Ascending aorta (tissue), 2 donors: ENCODE measurements at regions not wholly inside any gene's neighbourhood (a gene's known extent, or its start where the extent isn't known, plus 50 kb on each side); places are given as distances from the start of the nearest gene placed in this dataset.

ENCODE experiments used
- DNase-seq, 2 donors: peaks; one replicate each; pipeline ENCODE4 v3.0.0-alpha.2; 2019; ENCODE audit warnings: low spot score in 2 of 2
- H3K27ac ChIP-seq, 2 donors: fragments of 200-600 bp; sonication (generic); one replicate each; pipeline ENCODE4 v1.5.1; 2016 to 2017; ENCODE audit warnings: mild to moderate bottlenecking in 1 of 2
- H3K27me3 ChIP-seq: fragments of 200-600 bp; sonication (generic); one replicate; pipeline ENCODE4 v1.5.1; 2017
- H3K36me3 ChIP-seq, 2 donors: fragments of 200-600 bp; sonication (generic); one replicate each; pipeline ENCODE4 v1.5.1; 2016
- H3K4me1 ChIP-seq, 2 donors: fragments of 200-600 bp; sonication (generic); one replicate each; pipeline ENCODE4 v1.5.1; 2016 to 2017; ENCODE audit warnings: mild to moderate bottlenecking in 1 of 2
- H3K4me3 ChIP-seq, 2 donors: fragments of 200-600 bp; sonication (generic); one replicate each; pipeline ENCODE4 v1.5.1; 2016 to 2017; ENCODE audit warnings: mild to moderate bottlenecking in 1 of 2
- H3K9me3 ChIP-seq, 2 donors: fragments of 200-600 bp; sonication (generic); one replicate each; pipeline ENCODE4 v1.5.1; 2016
- intact Hi-C: fragments of 100-400 bp; cut with DNase I; formaldehyde crosslinking; loops from one replicate; pipeline ENCODE4 v1.15.1; 2023
- TF ChIP-seq, protein P1 (sequence below), 3 experiments: fragments of 200-600 bp in 2 of 3; fragments of 450-650 bp in 1 of 3; sonication (generic) in 2 of 3; IDR thresholded peaks; one replicate each; pipeline ENCODE4 v1.5.1; 2016 to 2019; ENCODE audit warnings: antibody characterized with exemption in 3 of 3, mild to moderate bottlenecking in 1 of 3, moderate library complexity in 1 of 3

DNA sequence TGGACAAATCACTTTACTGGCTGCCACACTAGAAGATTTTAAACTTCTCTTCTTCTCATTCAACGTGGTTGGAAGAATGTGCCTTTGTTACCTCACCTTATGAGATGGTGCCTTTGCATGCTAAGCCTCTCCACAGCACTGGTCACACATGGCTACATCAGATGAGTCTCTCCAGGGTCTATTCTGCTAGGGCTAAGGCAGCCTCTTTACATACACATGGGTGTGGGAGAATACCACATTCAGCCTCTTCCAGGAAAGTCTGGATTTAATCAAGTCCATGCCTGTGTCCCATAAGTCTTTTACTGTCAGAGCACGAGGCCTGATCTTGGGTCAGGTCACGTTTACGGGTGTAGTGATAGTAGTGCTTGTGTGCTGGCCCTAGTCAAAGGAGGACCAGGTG is 701.5 kb downstream of the SORCS3 start:
- TF ChIP-seq, protein P1, sequence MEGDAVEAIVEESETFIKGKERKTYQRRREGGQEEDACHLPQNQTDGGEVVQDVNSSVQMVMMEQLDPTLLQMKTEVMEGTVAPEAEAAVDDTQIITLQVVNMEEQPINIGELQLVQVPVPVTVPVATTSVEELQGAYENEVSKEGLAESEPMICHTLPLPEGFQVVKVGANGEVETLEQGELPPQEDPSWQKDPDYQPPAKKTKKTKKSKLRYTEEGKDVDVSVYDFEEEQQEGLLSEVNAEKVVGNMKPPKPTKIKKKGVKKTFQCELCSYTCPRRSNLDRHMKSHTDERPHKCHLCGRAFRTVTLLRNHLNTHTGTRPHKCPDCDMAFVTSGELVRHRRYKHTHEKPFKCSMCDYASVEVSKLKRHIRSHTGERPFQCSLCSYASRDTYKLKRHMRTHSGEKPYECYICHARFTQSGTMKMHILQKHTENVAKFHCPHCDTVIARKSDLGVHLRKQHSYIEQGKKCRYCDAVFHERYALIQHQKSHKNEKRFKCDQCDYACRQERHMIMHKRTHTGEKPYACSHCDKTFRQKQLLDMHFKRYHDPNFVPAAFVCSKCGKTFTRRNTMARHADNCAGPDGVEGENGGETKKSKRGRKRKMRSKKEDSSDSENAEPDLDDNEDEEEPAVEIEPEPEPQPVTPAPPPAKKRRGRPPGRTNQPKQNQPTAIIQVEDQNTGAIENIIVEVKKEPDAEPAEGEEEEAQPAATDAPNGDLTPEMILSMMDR (IDR thresholded peaks at IDR 0.05) = no peak
- H3K27me3 ChIP-seq = no peaks in the 10 kb centered on the region
- H3K27ac ChIP-seq = no peak overlapping the region
- no peaks in the 10 kb centered on the region for H3K9me3 ChIP-seq
- H3K36me3 ChIP-seq = no peaks in the 10 kb centered on the region
- DNase-seq = no peak
- intact Hi-C loops = no loop called here
- H3K4me1 ChIP-seq = no peaks in the 10 kb centered on the region
- no peak overlapping the region for H3K4me3 ChIP-seq

DNA sequence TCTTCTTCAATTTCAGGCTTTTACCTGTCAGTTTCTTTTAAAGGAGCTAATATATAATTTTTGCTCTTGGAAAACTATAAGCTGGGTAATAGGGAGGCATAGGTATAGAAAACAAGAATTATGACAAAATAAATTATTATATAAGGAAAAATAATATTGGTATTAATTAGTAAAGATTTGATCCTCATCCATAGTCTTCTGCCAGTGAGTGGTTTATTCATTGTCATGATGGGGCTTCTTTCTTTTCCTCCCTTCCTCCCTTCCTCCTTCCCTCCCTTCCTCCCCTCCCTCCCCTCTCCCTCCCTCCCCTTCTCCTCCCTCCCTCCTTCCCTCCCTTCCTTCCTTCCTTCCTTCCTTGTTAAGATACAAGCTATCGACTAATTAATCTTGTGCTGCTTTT is 698.6 kb downstream of the SORCS3 start:
- Histone ChIP-seq H3K27me3 (no peaks in the 10 kb centered on the region), H3K36me3 (no peaks in the 10 kb centered on the region), H3K9me3 (no peaks in the 10 kb centered on the region), H3K27ac (no peak overlapping the region), H3K4me3 (no peak overlapping the region), H3K4me1 (no peaks in the 10 kb centered on the region)
- TF ChIP-seq, protein P1 (IDR thresholded peaks at IDR 0.05) = no peak
- no peak for DNase-seq
- intact Hi-C loops = no loop called here

DNA sequence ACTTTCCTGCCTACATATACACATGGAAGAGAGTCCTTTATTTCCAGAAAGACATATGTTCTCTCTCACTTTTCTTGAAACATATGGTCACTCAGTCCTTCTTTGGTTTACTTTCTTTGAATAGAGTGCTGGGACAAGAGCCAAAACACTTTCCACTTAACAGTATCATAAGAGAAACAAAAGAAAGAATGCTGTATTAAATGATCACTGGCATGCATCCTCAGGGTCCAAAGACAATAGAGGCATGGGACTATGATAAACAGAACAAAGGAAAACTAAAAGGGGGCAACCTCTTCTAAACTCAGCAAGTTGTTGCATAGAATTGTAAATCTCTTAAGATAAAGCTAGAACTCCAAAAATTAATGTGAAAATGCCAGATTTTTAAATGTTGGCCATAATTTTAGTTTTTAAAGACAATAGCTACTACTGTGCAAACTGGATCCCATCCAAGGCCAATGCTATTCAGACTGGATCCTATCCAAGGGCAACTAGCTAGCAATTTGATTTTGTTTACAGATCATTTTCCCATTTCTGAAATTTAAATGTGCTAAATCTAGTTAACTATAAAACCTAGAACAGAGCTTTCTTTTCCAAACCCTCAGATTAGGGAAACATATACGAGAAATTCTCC is 687.5 kb downstream of the SORCS3 start:
- TF ChIP-seq, protein P1 (IDR thresholded peaks at IDR 0.05) = no peak
- Histone ChIP-seq H3K27me3 (no peaks in the 10 kb centered on the region), H3K9me3 (no peaks in the 10 kb centered on the region), H3K27ac (no peak overlapping the region), H3K36me3 (no peaks in the 10 kb centered on the region), H3K4me1 (no peaks in the 10 kb centered on the region), H3K4me3 (no peak overlapping the region)
- DNase-seq = no peak
- intact Hi-C loops = no loop called here
